HEK293 (cell line): ENCODE measurements at regions not wholly inside any gene's neighbourhood (a gene's known extent, or its start where the extent isn't known, plus 50 kb on each side); places are given as distances from the start of the nearest gene placed in this dataset.

Experiments used
- CTCF ChIA-PET: fragments of 350-600 bp; formaldehyde crosslinking; extraction: SDS; loops from one replicate; lab custom pipeline; 2021; ENCODE audit warnings: antibody characterized with exemption; lab: Yijun Ruan, JAX
- POLR2A ChIA-PET: fragments of 300-600 bp; formaldehyde crosslinking; extraction: SDS; loops from one replicate; lab custom pipeline; 2020; ENCODE audit warnings: antibody characterized with exemption, inconsistent platforms; lab: Yijun Ruan, JAX
- H3K27ac ChIP-seq: fragments of 200-500 bp; sonication (Bioruptor generic); 2 replicates; pipeline ENCODE4 v1.5.1; 2014; ENCODE audit warnings: low read depth, low read length, control low read depth, inconsistent platforms; ENCODE audit errors: extremely low read depth
- H3K36me3 ChIP-seq, 2 experiments: fragments of 200-500 bp in 1 of 2; sonication (Bioruptor generic) in 1 of 2; 1 replicate in 1 of 2; 2 replicates in 1 of 2; pipeline ENCODE4 v1.5.1; 2014 to 2017; ENCODE audit warnings: inconsistent platforms in 2 of 2, low read length in 2 of 2; ENCODE audit not compliant: control insufficient read depth in 2 of 2, insufficient read depth in 1 of 2
- H3K4me1 ChIP-seq: fragments of 200-500 bp; sonication (Bioruptor generic); 2 replicates; pipeline ENCODE4 v1.5.1; 2014; ENCODE audit warnings: mild to moderate bottlenecking, low read length, inconsistent platforms; ENCODE audit not compliant: control insufficient read depth, insufficient read depth
- H3K4me3 ChIP-seq: 2 replicates; pipeline ENCODE4 v1.5.1; 2011; ENCODE audit warnings: low read depth, mild to moderate bottlenecking, control low read depth, low read length, moderate library complexity
- H3K9me3 ChIP-seq: fragments of 200-500 bp; sonication (Bioruptor generic); 2 replicates; pipeline ENCODE4 v1.5.1; 2014; ENCODE audit warnings: low read depth, low read length, inconsistent platforms; ENCODE audit not compliant: control insufficient read depth, insufficient read depth
- BCL11B ChIP-seq: fragments of 450-650 bp; formaldehyde crosslinking; IDR thresholded peaks from 2 replicates; pipeline ENCODE4 v1.5.1; 2016; ENCODE audit warnings: low read depth, missing biosample characterization, missing genetic modification characterization
- EGR2 ChIP-seq: fragments of 450-650 bp; formaldehyde crosslinking; IDR thresholded peaks from 2 replicates; pipeline ENCODE4 v1.5.1; 2016; ENCODE audit warnings: low read depth, missing biosample characterization, missing genetic modification characterization
- KLF8 ChIP-seq: fragments of 450-650 bp; formaldehyde crosslinking; IDR thresholded peaks from 2 replicates; pipeline ENCODE4 v1.5.1; 2016; ENCODE audit warnings: missing biosample characterization, missing genetic modification characterization
- PRDM1 ChIP-seq: fragments of 450-650 bp; formaldehyde crosslinking; IDR thresholded peaks from 2 replicates; pipeline ENCODE4; 2016; ENCODE audit warnings: missing biosample characterization, missing genetic modification characterization
- PRDM10 ChIP-seq: fragments of 450-650 bp; formaldehyde crosslinking; IDR thresholded peaks from 2 replicates; pipeline ENCODE4 v1.5.1; 2016; ENCODE audit warnings: missing biosample characterization, missing genetic modification characterization
- PRDM4 ChIP-seq: fragments of 450-650 bp; formaldehyde crosslinking; IDR thresholded peaks from 2 replicates; pipeline ENCODE4 v1.5.1; 2017; ENCODE audit warnings: missing biosample characterization, missing genetic modification characterization
- REPIN1 ChIP-seq: fragments of 450-650 bp; formaldehyde crosslinking; IDR thresholded peaks from 2 replicates; pipeline ENCODE4 v1.5.1; 2017; ENCODE audit warnings: missing biosample characterization, missing genetic modification characterization, low read depth
- REST ChIP-seq: fragments of 450-650 bp; formaldehyde crosslinking; IDR thresholded peaks from 2 replicates; pipeline ENCODE4 v1.5.1; 2016; ENCODE audit warnings: missing biosample characterization, missing genetic modification characterization
- SP2 ChIP-seq: fragments of 450-650 bp; formaldehyde crosslinking; IDR thresholded peaks from 2 replicates; pipeline ENCODE4 v1.5.1; 2016; ENCODE audit warnings: missing biosample characterization, missing genetic modification characterization
- ZBTB11 ChIP-seq: fragments of 450-650 bp; formaldehyde crosslinking; conservative IDR thresholded peaks from 2 replicates; pipeline ENCODE4 v1.5.1; 2016; ENCODE audit warnings: low read depth, missing biosample characterization, missing genetic modification characterization
- ZBTB48 ChIP-seq: fragments of 450-650 bp; formaldehyde crosslinking; IDR thresholded peaks from 2 replicates; pipeline ENCODE4 v1.5.1; 2016; ENCODE audit warnings: missing biosample characterization, missing genetic modification characterization
- ZIC2 ChIP-seq: fragments of 450-650 bp; formaldehyde crosslinking; IDR thresholded peaks from 2 replicates; pipeline ENCODE4 v1.5.1; 2016; ENCODE audit warnings: missing biosample characterization, missing genetic modification characterization
- ZNF341 ChIP-seq: fragments of 450-650 bp; formaldehyde crosslinking; IDR thresholded peaks from 2 replicates; pipeline ENCODE4; 2016; ENCODE audit warnings: low read depth, missing biosample characterization, missing genetic modification characterization
- ZNF37A ChIP-seq: fragments of 450-650 bp; IDR thresholded peaks from 2 replicates; pipeline ENCODE4 v1.5.1; 2018; ENCODE audit warnings: missing biosample characterization, missing genetic modification characterization
- ZNF433 ChIP-seq: fragments of 450-650 bp; formaldehyde crosslinking; IDR thresholded peaks from 2 replicates; pipeline ENCODE4 v1.5.1; 2016; ENCODE audit warnings: missing biosample characterization, missing genetic modification characterization, low read depth
- ZNF596 ChIP-seq: fragments of 450-650 bp; IDR thresholded peaks from 2 replicates; pipeline ENCODE4 v1.5.0; 2018; ENCODE audit warnings: missing biosample characterization, mild to moderate bottlenecking, missing genetic modification characterization, moderate library complexity
- ZNF610 ChIP-seq: fragments of 450-650 bp; formaldehyde crosslinking; IDR thresholded peaks from 2 replicates; pipeline ENCODE4 v1.5.1; 2016; ENCODE audit warnings: missing biosample characterization, missing genetic modification characterization, borderline replicate concordance
- ZNF660 ChIP-seq: fragments of 450-650 bp; IDR thresholded peaks from 2 replicates; pipeline ENCODE4 v1.5.1; 2018; ENCODE audit warnings: missing biosample characterization, mild to moderate bottlenecking, missing genetic modification characterization
- ZXDB ChIP-seq: fragments of 450-650 bp; formaldehyde crosslinking; IDR thresholded peaks from 2 replicates; pipeline ENCODE4 v1.5.1; 2016; ENCODE audit warnings: missing biosample characterization, missing genetic modification characterization
- TF ChIP-seq, protein P1 (sequence below): fragments of 450-650 bp; formaldehyde crosslinking; IDR thresholded peaks from 2 replicates; pipeline ENCODE4 v1.5.1; 2017; ENCODE audit warnings: missing biosample characterization, mild to moderate bottlenecking, missing genetic modification characterization, moderate library complexity

GRCh38 chr16:85327731-85328675 lies 215.7 kb upstream of the CIBAR2 start (continued):
- 0 out of 2 replicates have a peak, but pooled peaks have one; percentile 37 for TF ChIP-seq ZNF660 (tag by site-specific recombination)
- peak; percentile 67 for TF ChIP-seq ZXDB (tag by site-specific recombination)
- TF ChIP-seq PRDM10 (tag by site-specific recombination), result peak; percentile 98
- TF ChIP-seq EGR2 (tag by site-specific recombination), result peak; percentile 66
- TF ChIP-seq ZIC2, result peak; percentile 88
- TF ChIP-seq ZNF433, result no peak
- TF ChIP-seq ZBTB48 (tag by site-specific recombination), result no peak
- no peak for TF ChIP-seq ZNF37A (tag by site-specific recombination)
- no peak for TF ChIP-seq PRDM4
- TF ChIP-seq ZNF341 (tag by site-specific recombination), result peak; percentile 95
- TF ChIP-seq ZBTB11 (tag by site-specific recombination), result peak; percentile 27; the same call in 1 of the 2 replicates
- TF ChIP-seq BCL11B (tag by site-specific recombination), result no peak

DNA sequence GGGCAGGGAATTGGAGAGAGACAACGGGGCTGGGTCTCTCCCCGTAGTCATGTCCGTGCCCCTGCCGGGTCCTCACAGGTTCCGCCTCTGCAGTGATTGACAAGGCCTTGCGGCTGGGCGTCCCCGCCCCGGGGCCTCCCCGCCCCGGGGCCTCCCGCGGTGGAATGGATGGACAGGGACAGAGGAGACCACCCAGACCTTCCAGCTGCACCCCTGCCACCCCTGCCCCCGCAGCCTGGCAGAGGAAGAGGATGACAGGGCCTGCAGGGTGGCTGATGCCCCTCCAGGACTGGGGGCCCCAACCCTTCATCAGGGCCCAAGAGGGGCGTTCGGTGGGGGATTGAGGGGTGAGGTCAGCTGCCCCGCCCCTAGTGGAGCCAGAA lies 216.4 kb upstream of the CIBAR2 start:
- H3K4me1 ChIP-seq, result peaks cover 17% of the 10 kb centered on the region
- ChIA-PET POLR2A (no interaction called here), CTCF (interaction anchor here (0.5 to 0.7 kb wide), 2 partner anchors 13 to 211 kb away, joined by 3 read pairs; no protein-coding TSS in a partner anchor)
- no peaks in the 10 kb centered on the region for H3K9me3 ChIP-seq
- H3K36me3 ChIP-seq, result no peaks in the 10 kb centered on the region
- peak overlapping the region; percentile 36; the same call in 1 of the 2 replicates for H3K27ac ChIP-seq
- H3K4me3 ChIP-seq, result no peak overlapping the region
- no peak for TF ChIP-seq REPIN1 (tag by site-specific recombination)
- no peak for TF ChIP-seq ZNF596
- TF ChIP-seq, protein P1, sequence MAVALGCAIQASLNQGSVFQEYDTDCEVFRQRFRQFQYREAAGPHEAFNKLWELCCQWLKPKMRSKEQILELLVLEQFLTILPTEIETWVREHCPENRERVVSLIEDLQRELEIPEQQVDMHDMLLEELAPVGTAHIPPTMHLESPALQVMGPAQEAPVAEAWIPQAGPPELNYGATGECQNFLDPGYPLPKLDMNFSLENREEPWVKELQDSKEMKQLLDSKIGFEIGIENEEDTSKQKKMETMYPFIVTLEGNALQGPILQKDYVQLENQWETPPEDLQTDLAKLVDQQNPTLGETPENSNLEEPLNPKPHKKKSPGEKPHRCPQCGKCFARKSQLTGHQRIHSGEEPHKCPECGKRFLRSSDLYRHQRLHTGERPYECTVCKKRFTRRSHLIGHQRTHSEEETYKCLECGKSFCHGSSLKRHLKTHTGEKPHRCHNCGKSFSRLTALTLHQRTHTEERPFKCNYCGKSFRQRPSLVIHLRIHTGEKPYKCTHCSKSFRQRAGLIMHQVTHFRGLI (tag by site-specific recombination), result no peak
- TF ChIP-seq REST (tag by site-specific recombination), result no peak
- no peak for TF ChIP-seq ZNF610 (tag by site-specific recombination)
- TF ChIP-seq SP2 (tag by site-specific recombination), result peak; percentile 37; the same call in 1 of the 2 replicates
- no peak for TF ChIP-seq PRDM1
- no peak for TF ChIP-seq KLF8 (tag by site-specific recombination)
